NCI-H1092 treated with DMSO at 0.1 percent for 48 hours (cell line): ENCODE measurements at regions not wholly inside any gene's neighbourhood (a gene's known extent, or its start where the extent isn't known, plus 50 kb on each side); places are given as distances from the start of the nearest gene placed in this dataset.
"Not testable (repeated sequence)": the region's sequence is repeated elsewhere in the genome, so short reads cannot be mapped to it uniquely, and the experiment has no call there.

ENCODE experiments used
- DNase-seq: peaks from one replicate; lab custom pipeline; 2025; lab: John Stamatoyannopoulos, UW

DNA sequence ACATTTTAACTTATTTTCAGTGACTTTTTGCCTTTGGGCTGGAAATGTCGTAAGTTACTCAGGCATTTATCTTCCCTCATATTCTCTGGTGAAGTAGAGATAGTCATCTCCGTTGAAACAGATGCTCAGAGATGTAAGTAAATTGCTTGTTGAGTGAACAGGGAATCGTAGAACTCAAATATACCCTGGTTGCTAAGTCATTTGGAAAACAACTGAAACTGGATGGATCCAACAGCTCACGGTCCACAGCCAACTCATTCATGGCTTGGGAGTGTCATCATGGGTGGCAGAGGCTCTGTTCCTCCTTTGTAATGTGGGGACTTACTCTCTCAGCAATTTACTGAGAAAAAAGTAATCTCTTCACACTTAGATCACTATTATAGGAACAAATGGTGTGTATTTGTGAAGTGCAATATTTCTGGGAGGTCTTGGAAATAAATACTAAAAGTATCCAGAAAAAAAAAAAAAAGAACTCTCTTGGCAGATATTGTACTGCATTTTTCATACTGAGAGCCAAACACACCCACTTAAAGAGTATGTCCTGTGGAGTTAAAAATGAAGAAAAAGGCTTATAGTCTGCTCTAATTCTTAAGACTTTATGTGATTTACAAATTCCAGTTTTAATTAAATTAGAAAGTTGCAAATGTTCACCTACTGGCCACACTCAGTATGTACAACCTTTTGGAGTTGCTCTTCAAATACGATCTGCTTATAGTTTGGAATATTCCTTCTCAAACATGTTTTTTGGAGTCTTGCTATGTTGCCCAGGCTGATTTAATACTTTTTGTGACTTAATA is 107.4 kb downstream of the LEPR start:
- DNase-seq, result no peak

DNA sequence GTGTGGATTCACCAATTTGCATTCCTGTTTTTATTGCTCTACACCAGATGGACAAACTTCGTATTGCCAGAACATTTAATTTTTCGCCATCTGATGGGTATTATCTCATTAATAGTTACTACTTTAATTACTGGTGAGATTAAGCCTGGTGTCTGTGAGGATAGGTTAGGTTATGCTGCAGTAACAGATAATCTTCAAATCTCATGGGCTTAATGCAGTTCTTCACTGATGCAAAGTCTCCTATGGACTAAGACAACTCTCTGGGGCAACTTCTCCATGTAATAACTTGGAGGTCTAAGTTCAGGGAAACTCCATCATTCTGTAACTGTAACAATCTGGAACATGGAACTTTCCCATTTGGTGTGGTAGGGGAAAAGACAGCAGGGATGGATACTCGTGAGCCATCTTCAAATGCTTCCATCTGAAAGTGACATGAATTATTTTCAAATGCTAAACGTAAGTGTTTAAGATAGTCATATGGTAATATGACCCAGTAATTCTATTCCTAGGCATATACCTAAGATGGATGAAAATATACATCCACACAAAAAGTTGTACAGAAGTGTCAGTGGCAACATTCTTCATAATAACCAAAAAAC is 111.6 kb downstream of the LEPR start:
- DNase-seq, result no peak

DNA sequence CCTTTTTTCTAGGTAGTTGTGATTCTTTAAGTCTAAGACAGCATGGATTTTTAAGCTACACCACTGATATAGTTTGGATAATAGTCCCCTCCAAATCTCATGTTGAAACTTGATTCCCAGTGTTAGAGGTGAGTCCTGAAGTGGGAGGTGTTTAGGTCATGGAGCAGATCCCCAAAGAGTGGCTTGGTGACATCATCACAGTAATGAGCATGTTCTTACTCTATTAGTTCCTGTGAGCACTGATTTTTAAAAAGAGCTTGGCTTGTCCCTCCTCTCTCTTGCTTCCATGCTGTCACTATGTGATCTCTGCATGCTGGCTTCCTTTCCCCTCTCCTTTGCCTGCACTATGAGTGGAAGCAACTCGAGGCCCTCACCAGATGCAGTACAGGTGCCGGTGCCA is 115.5 kb downstream of the LEPR start:
- DNase-seq, result no peak

DNA sequence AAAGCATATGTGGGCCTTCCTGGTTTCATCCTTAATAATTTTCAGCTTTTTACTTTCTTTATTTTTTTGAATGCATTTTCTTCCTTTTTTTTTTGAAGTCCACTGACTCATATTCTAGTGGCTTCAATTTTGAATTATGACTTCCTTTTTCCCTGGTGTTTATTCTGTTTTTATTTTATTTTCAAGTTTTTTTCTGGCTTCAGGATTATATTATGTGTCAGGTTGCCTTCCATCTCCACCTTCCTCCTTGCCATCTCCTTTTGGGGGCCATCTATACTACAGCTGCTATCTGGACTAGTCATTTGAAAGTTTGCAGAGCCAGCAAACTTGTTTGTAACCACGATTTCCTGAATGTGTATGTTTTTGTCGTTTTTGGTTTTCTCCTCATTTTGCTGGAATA is 117.6 kb downstream of the LEPR start:
- no peak for DNase-seq

DNA sequence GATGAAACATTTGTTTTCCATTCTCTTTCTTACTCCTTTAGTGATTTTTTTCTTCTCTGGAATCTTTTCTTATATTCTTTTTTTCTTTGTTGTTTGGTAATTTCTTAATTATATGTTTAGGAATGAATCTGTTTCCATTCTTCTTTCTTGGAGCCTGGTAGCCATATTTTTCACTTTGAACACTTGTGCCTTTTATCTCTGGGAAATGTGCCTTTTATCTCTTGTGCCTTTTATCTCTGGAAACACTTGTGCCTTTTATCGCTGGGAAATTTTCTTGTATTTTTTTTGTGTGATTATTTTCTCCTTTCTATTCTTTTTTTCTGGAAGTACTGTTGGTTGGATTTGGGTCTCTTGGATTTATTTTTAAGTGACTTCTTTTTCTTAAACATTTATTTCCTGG is 118.2 kb downstream of the LEPR start:
- no peak for DNase-seq

DNA sequence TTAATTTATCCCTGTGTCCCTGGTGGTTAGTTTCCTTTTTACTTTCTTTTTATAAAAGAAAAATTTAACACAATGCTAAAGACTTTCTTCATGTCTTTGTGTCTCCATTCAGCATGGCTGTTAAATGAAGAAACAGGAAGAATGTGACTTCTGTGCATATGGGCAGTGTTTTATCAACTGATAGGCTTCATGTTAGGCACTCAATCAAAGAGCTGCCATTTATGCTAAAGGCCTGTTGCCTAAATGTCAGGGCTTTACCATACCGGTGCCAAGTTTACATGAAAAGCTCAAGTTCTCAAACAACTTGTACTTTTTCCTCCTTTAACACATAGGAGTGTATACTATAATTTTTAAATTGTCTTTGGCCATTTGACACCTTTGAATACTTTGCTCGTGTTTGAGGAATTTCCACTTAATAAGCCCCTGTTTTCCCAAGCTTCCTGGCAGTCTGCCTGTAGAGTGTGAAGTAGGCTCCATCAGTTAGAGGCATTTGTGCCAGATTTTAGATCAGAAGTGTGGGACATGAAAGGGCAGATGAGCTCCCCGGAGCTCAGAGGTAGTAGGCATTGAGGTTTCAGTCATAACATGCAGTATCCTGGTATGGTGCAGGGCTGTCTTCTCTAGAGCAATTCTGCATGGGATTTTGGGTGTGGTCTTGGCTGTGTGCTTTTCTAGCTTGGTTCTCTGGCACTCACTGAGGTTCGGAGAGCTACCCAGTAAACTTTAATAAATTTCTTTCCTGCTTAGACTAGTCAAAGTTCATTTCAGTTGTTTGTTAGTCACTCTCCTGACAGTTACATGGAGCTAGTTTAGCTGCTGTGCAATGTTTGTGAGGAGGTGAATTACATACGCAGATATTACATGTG is 119.0 kb downstream of the LEPR start:
- no peak for DNase-seq

DNA sequence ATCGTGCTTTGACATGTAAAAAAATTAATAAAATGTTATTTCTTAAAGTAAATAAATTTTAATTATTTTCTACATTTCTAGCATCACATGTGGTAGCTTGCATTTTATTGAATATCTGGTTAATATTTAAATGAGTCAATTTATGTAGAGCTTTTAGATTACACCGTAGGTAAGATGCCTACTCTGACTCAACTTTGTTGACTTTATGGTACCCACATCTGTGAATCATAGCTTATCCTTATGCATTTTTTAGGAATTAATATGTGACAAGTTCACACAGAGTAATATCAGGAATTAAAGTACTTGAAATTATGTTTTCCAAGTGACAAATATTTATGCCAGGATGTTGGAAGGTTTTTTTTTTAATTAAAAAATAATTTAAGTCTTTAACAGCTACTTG is 120.7 kb downstream of the LEPR start:
- DNase-seq, result no peak

DNA sequence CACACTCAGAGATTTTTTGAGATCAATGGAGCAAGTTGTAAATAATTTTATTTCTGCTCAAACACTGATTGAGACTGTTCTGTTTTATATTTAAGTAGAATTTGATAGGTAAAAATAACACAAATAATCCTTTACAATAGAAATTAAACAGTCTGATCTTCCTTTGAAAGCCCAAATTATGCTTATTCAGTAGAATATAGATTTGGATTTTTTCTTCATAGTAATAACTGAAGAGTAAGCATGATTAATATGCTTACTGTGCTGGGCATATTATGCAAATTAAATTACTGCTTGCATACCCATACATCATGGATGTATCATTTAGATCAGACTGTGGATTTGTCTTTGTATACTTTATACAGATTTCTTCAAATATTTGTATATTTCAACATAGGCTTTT is 121.4 kb downstream of the LEPR start:
- DNase-seq, result no peak

DNA sequence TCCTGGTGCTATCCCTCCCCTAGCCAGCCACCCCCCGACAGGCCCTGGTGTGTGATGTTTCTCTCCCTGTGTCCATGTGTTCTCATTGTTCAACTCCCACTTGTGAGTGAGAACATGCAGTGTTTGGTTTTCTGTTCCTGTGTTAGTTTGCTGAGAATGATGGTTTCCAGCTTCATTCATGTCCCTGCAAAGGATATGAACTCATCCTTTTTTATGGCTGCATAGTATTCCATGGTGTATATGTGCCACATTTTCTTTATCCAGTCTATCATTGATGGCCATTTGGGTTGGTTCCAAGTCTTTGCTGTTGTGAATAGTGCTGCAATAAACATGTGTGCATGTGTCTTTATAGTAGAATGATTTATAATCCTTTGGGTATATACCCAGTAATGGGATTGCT is 122.1 kb downstream of the LEPR start:
- DNase-seq, result not testable (repeated sequence)

DNA sequence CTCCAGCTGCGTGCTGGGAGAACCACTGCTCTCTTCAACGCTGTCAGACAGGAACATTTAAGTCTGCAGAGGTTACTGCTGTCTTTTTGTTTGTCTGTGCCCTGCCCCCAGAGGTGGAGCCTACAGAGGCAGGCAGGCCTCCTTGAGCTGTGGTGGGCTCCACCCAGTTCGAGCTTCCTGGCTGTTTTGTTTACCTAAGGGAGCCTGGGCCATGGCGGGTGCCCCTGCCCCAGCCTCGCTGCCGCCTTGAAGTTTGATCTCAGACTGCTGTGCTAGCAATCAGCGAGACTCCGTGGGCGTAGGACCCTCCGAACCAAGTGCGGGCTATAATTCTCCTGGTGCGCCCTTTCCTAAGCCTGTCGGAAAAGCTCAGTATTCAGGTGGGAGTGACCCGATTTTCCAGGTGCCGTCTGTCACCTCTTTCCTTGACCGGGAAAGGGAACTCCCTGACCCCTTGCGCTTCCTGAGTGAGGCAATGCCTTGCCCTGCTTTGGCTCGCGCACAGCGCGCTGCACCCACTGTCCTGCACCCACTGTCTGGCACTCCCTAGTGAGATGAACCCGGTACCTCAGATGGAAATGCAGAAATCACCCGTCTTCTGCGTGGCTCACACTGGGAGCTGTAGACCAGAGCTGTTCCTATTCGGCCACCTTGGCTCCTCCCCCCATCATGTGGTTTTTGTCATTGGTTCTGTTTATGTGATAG is 130.0 kb downstream of the LEPR start:
- not testable (repeated sequence) for DNase-seq

DNA sequence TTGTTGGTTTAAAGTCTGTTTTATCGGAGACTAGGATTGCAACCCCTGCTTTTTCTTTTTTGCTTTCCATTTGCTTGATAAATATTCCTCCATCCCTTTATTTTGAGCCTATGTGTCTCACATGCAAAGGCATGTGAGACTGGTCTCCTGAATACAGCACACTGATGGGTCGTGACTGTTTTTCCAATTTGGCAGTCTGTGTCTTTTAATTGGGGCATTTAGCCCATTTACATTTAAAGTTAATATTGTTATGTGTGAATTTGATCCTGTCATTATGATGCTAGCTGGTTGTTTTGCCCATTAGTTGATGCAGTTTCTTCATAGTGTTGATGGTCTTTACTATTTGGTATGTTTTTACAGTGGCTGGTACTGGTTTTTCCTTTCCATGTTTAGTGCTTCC is 132.0 kb downstream of the LEPR start:
- not testable (repeated sequence) for DNase-seq

DNA sequence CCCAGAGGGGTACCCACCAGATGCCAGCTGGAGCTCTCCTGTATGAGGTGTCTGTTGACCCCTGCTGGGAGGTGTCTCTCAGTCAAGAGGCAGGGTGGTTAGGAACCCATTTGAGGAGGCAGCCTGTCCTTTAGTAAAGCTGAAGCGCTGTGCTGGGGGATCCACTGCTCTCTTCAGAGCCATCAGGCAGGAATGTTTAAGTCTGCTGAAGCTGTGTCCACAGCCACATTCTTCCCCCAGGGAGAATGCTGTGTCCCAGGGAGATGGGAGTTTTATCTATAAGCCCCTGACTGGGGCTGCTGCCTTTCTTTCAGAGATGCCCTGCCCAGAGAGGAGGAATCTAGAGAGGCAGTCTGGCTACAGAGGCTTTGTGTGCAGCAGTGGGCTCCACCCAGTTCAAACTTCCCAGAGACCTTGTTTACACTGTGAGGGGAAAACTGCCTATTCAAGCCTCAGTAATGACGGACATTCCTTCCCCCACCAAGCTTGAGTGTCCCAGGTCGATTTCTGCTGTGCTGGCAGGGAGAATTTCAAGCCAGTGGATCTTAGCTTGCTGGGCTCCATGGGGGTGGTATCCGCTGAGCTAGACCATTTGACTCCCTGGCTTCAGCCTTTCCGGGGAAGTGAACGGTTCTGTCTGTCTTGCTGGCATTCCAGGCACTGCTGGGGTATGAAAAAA is 133.8 kb downstream of the LEPR start:
- not testable (repeated sequence) for DNase-seq

DNA sequence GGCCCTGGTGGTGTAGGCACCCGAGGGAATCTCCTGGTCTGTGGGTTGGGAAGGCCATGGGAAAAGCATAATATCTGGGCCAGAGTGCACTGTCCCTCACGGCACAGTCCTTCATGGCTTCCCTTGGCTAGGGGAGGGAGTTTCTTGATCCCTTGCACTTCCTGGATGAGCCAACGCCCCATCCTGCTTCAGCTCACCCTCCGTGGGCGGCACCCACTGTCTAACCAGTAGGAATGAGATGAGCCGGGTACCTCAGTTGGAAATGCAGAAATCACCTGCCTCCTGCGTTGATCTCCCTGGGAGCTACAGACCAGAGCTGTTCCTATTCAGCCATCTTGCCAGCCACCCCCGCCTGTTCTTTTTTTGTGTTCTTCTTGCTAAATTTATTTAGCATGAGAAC is 134.4 kb downstream of the LEPR start:
- DNase-seq, result no peak

DNA sequence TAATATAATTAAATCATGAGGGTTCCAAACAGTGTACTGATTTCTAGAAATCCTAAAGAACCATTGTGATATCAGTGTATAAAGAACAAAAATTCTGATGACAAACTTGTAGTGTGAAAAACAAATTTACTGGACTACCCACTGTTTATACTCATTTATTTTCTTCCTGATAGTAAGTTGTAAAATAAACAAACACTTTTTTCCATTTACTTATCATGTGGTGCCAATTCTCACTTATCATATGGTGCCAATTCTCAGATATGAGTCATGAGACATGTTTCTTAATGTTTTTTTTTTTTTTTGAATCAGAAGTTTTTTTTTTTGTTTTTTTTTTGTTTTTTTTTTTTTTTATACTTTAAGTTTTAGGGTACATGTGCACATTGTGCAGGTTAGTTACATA is 137.7 kb downstream of the LEPR start:
- DNase-seq, result no peak

DNA sequence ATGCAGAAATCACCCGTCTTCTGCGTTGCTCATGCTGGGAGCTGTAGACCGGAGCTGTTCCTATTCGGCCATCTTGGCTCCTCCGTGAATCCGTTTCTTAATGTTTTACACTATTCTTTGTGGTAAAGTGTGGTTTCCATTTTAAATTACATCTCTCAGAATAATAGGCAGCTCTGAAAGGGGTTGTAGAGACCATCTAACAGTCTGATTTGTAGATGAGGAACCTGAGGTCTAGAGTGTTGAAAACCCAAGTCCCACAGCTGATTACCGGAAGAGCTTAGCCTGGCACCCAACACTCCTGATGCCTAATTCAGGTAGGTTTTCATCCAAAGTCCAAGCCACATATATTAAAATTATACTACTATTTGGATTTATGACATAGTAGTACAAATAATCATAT is 144.0 kb downstream of the LEPR start:
- no peak for DNase-seq

DNA sequence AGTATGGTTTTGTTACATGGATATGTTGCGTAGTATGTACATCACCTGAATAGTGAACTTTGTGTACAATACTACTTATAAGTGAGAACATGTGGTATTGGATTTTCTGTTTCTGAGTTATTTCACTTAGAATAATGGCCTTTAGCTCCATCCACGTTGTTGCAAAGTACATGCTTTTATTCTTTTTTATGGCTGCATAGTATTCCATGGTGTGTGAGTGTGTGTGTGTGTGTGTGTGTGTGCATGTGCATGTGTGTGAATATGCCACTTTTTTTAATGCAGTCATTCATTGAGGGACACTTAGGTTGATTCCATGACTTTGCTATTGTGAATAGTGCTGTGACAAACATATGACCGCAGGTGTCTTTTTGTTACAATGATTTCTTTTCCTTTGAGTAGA is 147.8 kb downstream of the LEPR start:
- no peak for DNase-seq

DNA sequence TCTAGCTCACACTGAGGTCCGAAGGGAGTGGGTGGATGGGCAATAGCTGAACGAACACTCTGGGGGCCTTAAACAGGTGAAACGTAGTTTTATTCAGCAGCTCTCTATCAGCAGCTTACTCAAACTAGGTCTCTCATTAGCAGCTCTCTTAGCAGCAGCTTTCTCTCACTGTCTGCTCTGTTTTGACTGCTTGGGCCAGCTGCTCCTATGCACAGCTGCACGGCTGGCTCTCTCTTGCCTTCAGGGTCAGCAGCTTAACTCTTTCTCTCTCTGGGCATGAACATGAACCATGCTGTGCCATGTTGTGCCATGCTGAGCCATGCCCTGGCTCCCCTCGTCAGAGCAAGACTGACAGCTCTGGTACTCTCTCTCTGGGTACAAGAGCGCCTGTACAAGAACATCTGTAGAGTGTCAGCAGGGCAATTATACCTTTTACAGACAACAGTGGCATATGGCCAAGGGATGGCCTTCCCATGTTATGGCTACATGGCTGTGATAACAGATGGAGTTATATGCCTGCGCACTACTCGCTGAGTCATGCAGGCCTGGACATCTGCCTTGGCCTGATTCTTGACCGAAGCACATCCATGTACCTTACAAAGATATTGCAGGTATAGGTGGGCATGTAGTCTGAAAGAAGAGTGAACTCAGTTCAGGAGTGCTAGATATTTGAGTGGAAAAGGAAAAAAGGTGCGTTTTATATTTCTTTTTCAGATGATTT is 152.4 kb downstream of the LEPR start:
- DNase-seq, result no peak

DNA sequence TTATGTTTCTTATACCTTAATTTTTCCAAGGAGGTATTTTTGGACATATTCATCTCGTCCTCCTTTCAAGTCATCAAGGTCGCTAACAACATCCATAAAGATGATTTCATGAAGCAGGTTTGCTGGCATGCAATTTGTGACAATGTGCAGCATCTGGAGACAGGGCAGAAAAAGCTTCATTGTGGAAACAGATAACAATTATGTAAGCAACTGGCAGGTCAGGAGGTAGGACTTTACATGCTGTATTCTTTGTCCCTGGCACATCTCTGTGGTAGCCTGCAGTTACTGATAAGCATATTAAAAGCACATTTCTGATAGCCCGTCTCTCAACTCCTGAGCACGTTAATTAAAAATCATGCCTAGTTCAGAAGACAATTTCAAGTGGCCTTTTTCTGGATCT is 156.8 kb downstream of the LEPR start:
- DNase-seq, result no peak

DNA sequence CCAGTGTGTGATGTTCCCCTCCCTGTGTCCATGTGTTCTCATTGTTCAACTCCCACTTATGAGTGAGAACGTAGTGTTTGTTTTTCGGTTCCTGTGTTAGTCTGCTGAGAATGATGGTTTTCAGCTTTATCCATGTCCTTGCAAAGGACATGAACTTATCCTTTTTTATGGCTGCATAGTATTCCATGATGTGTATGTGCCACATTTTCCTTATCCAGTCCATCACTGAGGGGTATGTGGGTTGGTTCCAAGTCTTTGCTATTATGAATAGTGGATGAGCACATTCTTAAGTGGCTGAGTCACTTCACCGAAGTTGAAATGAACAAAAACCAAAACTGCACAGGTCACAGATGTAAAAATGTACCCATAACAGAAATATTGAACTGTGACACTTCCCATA is 157.5 kb downstream of the LEPR start:
- DNase-seq, result not testable (repeated sequence)

DNA sequence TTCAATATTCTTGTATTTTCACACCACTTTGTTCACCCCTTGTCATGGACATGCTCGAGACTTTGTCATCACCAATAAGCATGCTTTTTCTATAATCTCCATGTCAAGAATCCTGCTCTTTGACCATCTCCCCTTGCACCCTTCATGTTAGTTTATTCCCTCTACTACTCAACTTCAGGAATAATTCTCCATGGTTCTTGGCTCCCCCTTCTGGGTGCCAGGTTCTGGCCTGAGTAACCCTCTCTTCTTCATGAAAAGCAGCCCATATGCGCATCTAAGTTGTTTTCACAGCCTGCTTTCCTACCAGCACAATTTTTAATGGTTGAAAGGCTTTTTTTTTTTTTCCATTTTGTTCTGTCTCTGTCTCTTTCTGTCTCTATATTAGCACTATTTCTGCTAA is 160.7 kb downstream of the LEPR start:
- DNase-seq, result no peak

DNA sequence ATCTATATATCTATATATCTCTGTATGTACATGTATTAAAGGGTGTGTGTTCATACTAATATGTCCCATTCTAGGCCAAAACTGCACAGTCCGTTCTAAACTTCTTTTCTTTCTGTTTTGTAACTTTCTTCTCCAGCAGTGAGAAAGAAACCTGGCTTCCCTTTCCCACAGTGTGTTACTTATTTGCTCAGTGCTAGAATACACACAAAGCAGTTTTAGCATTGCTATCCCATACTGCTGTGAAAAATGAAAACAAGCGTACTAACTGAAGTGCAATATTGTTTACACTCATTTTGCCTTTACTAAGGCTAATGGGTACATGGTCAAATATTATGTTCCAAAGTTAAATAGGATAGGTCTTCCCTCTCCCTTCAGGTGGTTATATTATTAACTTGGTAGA is 163.9 kb downstream of the LEPR start:
- no peak for DNase-seq
